ENCODE measurements at regions not wholly inside any gene's neighbourhood (a gene's known extent, or its start where the extent isn't known, plus 50 kb on each side); places are given as distances from the start of the nearest gene placed in this dataset.
"Not testable (repeated sequence)": the region's sequence is repeated elsewhere in the genome, so short reads cannot be mapped to it uniquely, and the experiment has no call there.

- TF ChIP-seq, protein P1, sequence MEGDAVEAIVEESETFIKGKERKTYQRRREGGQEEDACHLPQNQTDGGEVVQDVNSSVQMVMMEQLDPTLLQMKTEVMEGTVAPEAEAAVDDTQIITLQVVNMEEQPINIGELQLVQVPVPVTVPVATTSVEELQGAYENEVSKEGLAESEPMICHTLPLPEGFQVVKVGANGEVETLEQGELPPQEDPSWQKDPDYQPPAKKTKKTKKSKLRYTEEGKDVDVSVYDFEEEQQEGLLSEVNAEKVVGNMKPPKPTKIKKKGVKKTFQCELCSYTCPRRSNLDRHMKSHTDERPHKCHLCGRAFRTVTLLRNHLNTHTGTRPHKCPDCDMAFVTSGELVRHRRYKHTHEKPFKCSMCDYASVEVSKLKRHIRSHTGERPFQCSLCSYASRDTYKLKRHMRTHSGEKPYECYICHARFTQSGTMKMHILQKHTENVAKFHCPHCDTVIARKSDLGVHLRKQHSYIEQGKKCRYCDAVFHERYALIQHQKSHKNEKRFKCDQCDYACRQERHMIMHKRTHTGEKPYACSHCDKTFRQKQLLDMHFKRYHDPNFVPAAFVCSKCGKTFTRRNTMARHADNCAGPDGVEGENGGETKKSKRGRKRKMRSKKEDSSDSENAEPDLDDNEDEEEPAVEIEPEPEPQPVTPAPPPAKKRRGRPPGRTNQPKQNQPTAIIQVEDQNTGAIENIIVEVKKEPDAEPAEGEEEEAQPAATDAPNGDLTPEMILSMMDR (IDR thresholded peaks at IDR 0.05; ENCODE audit: borderline replicate concordance, insufficient read depth, low read depth, low read length) = no peak
- no peak overlapping the region for H3K4me3 ChIP-seq (ENCODE audit: low read depth, low read length)
These were observed 186.0 kb upstream of the ZNF469 start for GRCh38 chr16:88196471-88197400.

DNA sequence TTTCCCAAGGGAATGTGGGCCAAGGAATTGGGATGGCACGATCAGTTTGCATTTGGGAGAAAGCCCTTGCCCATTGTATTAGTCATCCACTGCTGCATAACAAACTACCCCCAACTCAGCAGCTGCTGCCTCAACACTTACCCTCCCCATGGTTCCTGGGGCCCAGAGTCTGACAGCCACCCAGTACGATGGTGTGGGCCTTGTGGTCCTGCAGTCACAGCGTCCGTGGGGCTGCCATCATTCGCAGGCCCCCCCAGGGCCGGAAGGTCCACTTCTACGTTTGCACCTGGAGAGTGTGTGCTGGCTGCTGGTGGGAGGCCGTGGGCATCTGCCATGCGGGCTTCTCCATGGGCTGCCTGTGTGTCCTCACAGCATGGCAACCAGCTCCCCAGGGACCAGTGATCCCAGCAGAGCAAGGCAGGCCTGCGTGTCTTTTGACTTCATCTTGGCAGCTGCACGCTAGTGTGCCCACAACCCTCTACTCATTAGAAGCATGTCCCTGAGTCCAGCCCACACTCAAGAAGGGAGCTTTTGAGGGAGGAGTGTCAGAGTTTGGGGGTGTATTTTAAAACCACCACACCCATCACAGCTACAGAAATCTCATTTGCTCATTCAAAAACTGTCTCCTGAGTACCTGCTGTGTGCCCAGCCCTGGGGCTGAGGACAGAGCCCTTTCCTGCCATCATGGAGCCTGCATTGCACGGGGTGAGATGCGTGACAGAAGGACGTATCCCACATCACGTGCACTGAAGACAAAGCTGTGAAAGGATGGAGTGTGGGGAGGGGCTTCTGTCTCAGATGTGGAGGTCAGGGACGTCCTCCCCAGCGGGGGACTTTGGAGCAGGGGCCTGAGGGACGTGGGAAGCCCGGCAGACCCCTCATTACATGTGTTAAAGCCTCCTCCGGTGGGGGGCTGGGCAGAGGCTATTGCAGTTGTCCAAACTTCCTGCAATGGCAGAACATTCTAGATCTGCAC lies 185.0 kb upstream of the ZNF469 start:
- no peak overlapping the region for H3K4me3 ChIP-seq (ENCODE audit: low read depth, low read length)
- TF ChIP-seq, protein P1 (IDR thresholded peaks at IDR 0.05; ENCODE audit: borderline replicate concordance, insufficient read depth, low read depth, low read length) = no peak

DNA sequence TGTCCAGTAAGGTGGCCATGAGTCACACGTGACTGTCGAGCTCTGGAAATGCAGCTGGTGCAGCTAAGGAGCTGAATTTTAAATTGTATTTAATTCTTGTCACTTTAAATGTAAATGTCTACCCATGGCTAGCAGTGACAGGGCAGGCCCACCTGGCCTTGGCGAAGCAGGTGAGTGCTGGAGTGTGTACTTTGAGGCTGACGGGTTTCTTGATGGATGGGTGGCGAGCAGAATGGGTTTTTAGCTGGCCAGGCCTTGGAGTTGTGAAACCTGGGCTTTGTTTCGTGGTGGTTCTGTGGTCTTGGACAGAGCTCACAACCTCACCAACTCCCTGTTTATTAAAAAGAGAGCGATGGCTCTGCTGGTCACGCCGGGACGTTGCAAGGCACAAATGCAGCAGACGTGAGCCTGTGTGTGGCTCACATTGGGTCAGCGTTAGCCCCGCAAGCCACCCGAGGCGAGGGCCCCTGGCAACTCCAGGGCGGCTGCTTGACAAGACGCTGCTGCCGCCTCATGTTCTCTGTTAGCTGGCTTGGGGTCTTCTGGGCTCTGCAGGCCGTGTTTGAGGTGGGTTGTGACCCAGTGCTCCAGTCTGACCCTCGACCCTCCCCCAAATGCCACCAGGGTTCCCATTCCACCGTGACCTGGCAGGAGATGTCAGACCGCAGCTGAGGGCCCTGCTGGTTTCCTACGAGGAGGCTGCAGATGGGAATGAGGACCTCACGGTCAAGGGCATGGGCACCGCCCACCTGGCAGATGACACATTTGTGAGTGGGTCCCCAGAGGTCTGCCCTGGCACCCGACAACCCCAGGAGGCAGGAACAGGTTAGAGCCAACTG lies 184.1 kb upstream of the ZNF469 start:
- not testable (repeated sequence) for H3K4me3 ChIP-seq (ENCODE audit: low read depth, low read length)

- H3K4me3 ChIP-seq (ENCODE audit: low read depth, low read length) = not testable (repeated sequence)
These were observed 183.2 kb upstream of the ZNF469 start for GRCh38 chr16:88199296-88200153.

- H3K4me3 ChIP-seq (ENCODE audit: low read depth, low read length) = not testable (repeated sequence)
These were observed 182.4 kb upstream of the ZNF469 start for GRCh38 chr16:88200154-88200895.

GRCh38 chr16:88200896-88201185 lies 181.9 kb upstream of the ZNF469 start:
- TF ChIP-seq, protein P1 (IDR thresholded peaks at IDR 0.05; ENCODE audit: borderline replicate concordance, insufficient read depth, low read depth, low read length) = no peak
- H3K4me3 ChIP-seq (ENCODE audit: low read depth, low read length) = no peak overlapping the region

- not testable (repeated sequence) for H3K4me3 ChIP-seq (ENCODE audit: low read depth, low read length)
These were observed 181.1 kb upstream of the ZNF469 start for GRCh38 chr16:88201611-88202010.

- H3K4me3 ChIP-seq (ENCODE audit: low read depth, low read length) = no peak overlapping the region
- TF ChIP-seq, protein P1 (IDR thresholded peaks at IDR 0.05; ENCODE audit: borderline replicate concordance, insufficient read depth, low read depth, low read length) = no peak
These were observed 180.5 kb upstream of the ZNF469 start for GRCh38 chr16:88202207-88202745.

GRCh38 chr16:88202856-88203681 lies 179.7 kb upstream of the ZNF469 start:
- not testable (repeated sequence) for H3K4me3 ChIP-seq (ENCODE audit: low read depth, low read length)

- not testable (repeated sequence) for H3K4me3 ChIP-seq (ENCODE audit: low read depth, low read length)
These were observed 178.3 kb upstream of the ZNF469 start for GRCh38 chr16:88204131-88205110.

Data from GM12875 (cell line).